Skeletal muscle tissue (tissue), 3 donors: ENCODE measurements at regions not wholly inside any gene's neighbourhood (a gene's known extent, or its start where the extent isn't known, plus 50 kb on each side); places are given as distances from the start of the nearest gene placed in this dataset.
"Not testable (repeated sequence)": the region's sequence is repeated elsewhere in the genome, so short reads cannot be mapped to it uniquely, and the experiment has no call there.

Source experiments
- H3K27ac ChIP-seq: one replicate; pipeline ENCODE4 v1.7.0; 2013; ENCODE audit warnings: mild to moderate bottlenecking, low read depth, low read length, inconsistent platforms
- H3K27me3 ChIP-seq, 3 donors: one replicate each; pipeline ENCODE4 v1.7.0; 2013; ENCODE audit warnings: low read length in 3 of 3; ENCODE audit not compliant: control insufficient read depth in 3 of 3, insufficient read depth in 3 of 3
- H3K36me3 ChIP-seq, 3 donors: one replicate each; pipeline ENCODE4 v1.7.0; 2013; ENCODE audit warnings: low read length in 3 of 3; ENCODE audit not compliant: control insufficient read depth in 3 of 3, insufficient read depth in 3 of 3
- H3K4me1 ChIP-seq, 3 donors: one replicate each; pipeline ENCODE4 v1.7.0; 2013; ENCODE audit warnings: low read length in 3 of 3, mild to moderate bottlenecking in 3 of 3; ENCODE audit not compliant: control insufficient read depth in 3 of 3, insufficient read depth in 3 of 3
- H3K4me3 ChIP-seq, 3 donors: one replicate each; pipeline ENCODE4 v1.7.0; 2013; ENCODE audit warnings: low read length in 3 of 3
- H3K9ac ChIP-seq, 3 donors: one replicate each; pipeline ENCODE4 v1.7.0; 2013; ENCODE audit warnings: low read length in 3 of 3, mild to moderate bottlenecking in 3 of 3, moderate library complexity in 2 of 3, low read depth in 1 of 3
- H3K9me3 ChIP-seq, 3 donors: one replicate each; pipeline ENCODE4 v1.7.0; 2013; ENCODE audit warnings: low read length in 3 of 3; ENCODE audit not compliant: control insufficient read depth in 3 of 3
- donor health status: Osteomylitis.

DNA sequence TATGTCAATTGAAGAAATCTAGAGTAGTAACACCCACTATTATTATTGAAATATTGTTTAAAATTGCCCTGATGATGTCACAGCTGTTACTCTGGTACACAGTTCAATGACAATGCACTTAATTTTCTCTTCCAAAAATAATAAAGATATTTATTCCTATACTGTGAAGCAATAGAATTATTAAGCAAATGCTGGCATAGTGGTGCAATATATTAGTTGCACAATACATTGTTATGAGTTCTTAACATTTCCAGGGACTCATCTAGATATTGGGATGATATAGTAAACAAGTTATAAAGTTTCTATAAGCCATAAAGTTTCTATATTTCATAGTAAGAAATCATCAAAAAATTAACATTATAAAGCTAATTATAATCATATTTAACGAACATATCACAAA is 897.8 kb downstream of the LRFN5 start:
- Histone ChIP-seq H3K4me3 (no peak overlapping the region), H3K4me1 (no peaks in the 10 kb centered on the region), H3K27me3 (no peaks in the 10 kb centered on the region), H3K9me3 (no peaks in the 10 kb centered on the region), H3K27ac (no peak overlapping the region), H3K9ac (no peak overlapping the region), H3K36me3 (no peaks in the 10 kb centered on the region)

DNA sequence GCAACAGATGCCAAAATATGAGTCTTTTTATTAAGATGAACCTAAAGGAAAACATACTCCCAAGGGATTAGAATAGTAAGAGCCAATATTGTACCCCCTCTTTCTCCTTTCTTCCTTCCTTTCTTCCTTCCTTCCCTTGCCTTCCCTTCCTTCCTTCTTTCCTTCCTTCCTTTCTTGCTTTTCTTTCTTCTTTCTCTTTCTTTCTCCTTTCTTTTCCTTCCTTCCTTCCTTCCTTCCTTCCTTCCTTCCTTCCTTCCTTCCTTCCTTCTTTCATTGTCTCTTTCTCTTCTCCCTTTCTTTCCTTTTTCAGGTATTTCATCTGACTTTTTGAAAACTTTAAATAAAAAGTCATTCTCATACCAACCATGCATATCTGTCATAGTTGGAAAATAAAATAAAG is 892.5 kb downstream of the LRFN5 start:
- Histone ChIP-seq H3K36me3 (no peaks in the 10 kb centered on the region), H3K9ac (no peak overlapping the region), H3K4me1 (no peaks in the 10 kb centered on the region), H3K27me3 (no peaks in the 10 kb centered on the region), H3K9me3 (no peaks in the 10 kb centered on the region), H3K27ac (no peak overlapping the region), H3K4me3 (no peak overlapping the region)

DNA sequence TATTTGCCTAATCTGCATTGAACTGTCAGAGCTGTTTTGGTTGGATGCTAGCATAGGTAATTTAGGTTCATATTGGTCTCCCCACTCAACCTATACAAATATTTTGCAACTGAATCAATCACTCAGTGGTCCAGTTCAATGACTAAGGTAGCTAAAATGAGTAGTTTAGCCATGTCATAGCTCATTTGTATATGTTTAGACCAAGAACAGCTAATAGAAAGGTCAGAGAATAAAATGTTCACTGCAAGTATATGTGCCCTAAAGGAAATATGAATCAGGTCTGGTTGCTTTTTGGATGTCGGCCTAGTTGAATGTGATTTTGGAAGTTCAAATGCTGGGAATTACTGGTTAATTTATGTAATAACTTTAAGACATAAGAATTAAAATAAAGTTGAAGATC is 883.9 kb downstream of the LRFN5 start:
- H3K9ac ChIP-seq, result no peak overlapping the region
- no peak overlapping the region for H3K27ac ChIP-seq
- no peak overlapping the region for H3K4me3 ChIP-seq
- H3K27me3 ChIP-seq, result no peaks in the 10 kb centered on the region
- H3K9me3 ChIP-seq, result no peaks in the 10 kb centered on the region
- H3K4me1 ChIP-seq, result no peaks in the 10 kb centered on the region
- no peaks in the 10 kb centered on the region for H3K36me3 ChIP-seq

DNA sequence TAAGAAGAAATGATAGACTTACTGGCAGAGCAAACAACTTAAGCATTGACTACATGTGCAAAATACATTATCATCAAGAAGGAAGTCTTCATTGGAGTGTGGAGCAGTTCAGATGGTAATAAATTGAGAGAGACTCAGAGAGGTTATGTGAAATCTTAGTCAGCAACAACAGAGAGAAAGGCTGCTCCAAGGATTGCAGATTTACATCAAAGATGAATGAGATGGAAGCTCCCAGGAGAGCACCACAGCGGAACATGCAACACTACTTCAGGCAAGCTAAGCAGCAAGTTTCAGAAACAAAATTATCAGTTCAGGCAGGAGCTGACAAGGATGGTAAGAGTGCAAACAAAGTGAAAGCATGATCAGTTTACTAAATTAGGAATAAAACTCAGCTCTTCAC is 882.3 kb downstream of the LRFN5 start:
- Histone ChIP-seq H3K9me3 (no peaks in the 10 kb centered on the region), H3K4me1 (no peaks in the 10 kb centered on the region), H3K27me3 (no peaks in the 10 kb centered on the region), H3K36me3 (no peaks in the 10 kb centered on the region), H3K4me3 (no peak overlapping the region), H3K9ac (no peak overlapping the region), H3K27ac (no peak overlapping the region)

DNA sequence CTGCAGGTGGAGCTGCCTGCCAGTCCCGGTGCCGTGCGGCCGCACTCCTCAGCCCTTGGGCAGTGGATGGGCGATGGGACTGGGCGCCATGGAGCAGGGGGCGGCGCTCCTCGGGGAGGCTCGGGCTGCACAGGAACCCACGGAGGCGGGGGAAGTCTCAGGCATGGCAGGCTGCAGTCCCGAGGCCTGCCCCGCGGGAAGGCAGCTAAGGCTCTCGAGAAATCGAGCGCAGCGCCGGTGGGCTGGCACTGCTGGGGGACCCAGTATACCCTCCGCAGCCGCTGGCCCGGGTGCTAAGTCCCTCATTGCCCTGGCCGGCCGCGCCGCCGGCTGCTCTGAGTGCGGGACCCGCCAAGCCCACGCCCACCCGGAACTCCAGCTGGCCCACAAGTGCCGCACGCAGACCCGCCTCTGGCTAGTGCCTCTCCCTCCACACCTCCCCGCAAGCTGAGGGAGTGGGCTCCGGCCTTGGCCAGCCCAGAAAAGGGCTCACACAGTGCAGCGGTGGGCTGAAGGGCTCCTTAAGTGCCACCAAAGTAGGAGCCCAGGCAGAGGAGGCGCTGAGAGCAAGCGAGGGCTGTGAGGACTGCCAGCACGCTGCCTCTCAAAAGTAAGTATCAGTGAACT is 875.8 kb downstream of the LRFN5 start:
- not testable (repeated sequence) for H3K4me1 ChIP-seq, H3K4me3 ChIP-seq, H3K36me3 ChIP-seq, H3K27ac ChIP-seq, H3K27me3 ChIP-seq, H3K9me3 ChIP-seq, H3K9ac ChIP-seq

DNA sequence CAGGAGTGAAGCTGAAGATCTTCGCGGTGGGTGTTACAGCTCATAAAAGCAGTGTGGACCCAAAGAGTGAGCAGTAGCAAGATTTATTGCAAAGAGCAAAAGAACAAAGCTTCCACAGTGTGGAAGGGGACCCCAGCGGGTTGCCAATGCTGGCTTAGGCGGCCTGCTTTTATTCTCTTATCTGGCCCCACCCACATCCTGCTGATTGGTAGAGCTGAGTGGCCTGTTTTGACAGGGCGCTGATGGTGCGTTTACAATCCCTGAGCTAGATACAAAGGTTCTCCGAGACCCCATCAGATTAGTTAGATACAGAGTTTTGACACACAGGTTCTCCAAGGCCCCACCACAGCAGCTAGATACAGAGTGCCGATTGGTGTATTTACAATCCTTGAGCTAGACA is 875.0 kb downstream of the LRFN5 start:
- H3K9me3 ChIP-seq, H3K4me1 ChIP-seq, H3K9ac ChIP-seq, H3K36me3 ChIP-seq, H3K4me3 ChIP-seq, H3K27ac ChIP-seq, H3K27me3 ChIP-seq: not testable (repeated sequence)

DNA sequence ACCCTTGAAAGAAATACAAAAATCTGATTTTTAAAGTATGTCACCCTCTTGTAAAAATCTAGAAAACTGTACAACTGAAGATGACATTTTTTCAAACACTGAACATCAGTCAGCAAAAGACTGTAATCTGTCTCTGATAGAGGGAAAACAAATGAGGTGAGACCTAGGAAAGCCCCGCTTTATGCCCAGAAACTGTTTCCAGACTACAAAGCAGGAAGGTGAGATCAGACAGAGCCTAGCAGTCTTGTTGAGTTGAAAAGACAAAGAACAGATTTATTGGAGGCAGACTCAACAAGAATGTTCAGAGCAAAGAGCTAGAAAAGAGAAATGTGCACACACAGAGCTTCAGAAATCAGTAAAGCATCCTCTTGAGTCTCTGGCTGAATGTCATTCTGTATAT is 873.6 kb downstream of the LRFN5 start:
- Histone ChIP-seq H3K9me3 (no peaks in the 10 kb centered on the region), H3K4me3 (no peak overlapping the region), H3K4me1 (no peaks in the 10 kb centered on the region), H3K27ac (no peak overlapping the region), H3K27me3 (no peaks in the 10 kb centered on the region), H3K9ac (no peak overlapping the region), H3K36me3 (no peaks in the 10 kb centered on the region)

DNA sequence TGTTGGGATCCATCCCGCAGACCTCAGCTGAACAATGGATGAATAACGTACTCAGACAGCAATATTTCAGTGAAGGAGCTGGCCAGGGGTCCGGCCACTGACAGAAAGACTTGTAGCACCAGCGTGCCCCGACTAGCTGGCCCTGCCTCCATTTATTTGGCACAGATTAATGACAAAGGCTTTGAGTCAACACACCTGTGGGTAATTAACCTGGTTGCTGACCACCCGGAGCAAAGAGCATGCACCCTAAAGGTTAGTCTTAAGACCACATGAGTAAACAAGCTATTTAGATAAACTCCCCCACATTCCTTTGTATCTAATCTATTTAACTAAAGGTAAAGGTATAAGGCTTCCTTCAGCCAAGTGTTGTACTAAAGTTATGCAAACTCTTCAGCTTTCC is 868.6 kb downstream of the LRFN5 start:
- Histone ChIP-seq H3K4me1 (no peaks in the 10 kb centered on the region), H3K36me3 (no peaks in the 10 kb centered on the region), H3K4me3 (no peak overlapping the region), H3K9ac (no peak overlapping the region), H3K9me3 (no peaks in the 10 kb centered on the region), H3K27ac (no peak overlapping the region), H3K27me3 (no peaks in the 10 kb centered on the region)

DNA sequence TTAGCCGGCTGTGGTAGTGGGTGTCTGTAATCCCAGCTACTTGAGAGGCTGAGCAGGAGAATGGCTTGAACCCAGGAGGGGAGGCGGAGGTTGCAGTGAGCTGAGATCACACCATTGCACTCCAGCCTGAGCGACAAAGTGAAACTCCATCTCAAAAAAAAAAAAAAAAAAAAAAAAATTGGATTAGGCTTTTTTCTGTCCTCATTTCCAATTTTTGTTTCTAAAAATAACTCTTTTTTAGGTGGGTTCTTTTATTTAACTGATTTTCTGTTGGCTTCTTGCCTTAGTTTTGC is 863.7 kb downstream of the LRFN5 start:
- no peak overlapping the region for H3K4me3 ChIP-seq
- H3K9me3 ChIP-seq, result peaks cover 0 to 2% (median 0%) of the 10 kb centered on the region in 3 donors
- H3K4me1 ChIP-seq, result no peaks in the 10 kb centered on the region
- no peaks in the 10 kb centered on the region for H3K27me3 ChIP-seq
- no peak overlapping the region for H3K9ac ChIP-seq
- H3K27ac ChIP-seq, result no peak overlapping the region
- H3K36me3 ChIP-seq, result no peaks in the 10 kb centered on the region

DNA sequence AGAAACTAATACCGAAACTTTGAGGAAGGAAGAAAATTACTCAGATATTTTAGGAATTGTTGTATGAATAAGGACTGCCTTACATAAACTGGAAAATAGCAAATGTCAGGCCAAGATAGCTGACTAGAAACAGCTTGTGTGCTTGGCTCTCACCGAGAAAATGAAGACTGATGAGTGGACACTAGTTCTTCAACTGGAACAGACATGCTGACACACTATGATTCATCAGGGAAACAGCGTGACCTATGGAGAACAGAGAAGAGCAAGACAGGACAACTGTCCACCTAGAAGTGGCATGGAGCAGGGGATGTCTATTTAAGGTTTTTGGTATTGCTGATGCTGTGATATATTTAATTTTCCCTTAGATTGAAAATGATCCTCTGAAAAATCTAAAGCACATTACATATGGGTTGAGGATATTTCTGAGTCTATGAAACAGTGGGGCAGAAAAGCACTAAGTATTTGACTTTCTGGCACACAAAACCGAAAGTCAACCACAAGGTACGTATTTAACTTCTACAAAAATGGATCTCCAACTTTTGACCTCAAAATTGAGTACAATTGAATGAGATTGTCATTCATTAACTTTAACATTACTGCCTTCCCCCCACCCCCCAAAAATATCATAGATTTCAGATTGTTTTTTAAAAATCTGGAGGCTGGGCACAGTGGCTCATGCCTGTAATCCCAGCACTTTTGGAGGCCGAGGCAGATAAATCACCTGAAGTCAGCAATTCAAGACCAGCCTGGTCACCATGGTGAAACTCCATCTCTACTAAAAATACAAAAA is 863.2 kb downstream of the LRFN5 start:
- no peak overlapping the region for H3K9ac ChIP-seq
- no peak overlapping the region for H3K27ac ChIP-seq
- H3K27me3 ChIP-seq, result no peaks in the 10 kb centered on the region
- H3K4me3 ChIP-seq, result no peak overlapping the region
- H3K4me1 ChIP-seq, result no peaks in the 10 kb centered on the region
- H3K9me3 ChIP-seq, result peaks cover 0 to 2% (median 0%) of the 10 kb centered on the region in 3 donors
- H3K36me3 ChIP-seq, result no peaks in the 10 kb centered on the region
